GM12891 (cell line): ENCODE measurements at regions not wholly inside any gene's neighbourhood (a gene's known extent, or its start where the extent isn't known, plus 50 kb on each side); places are given as distances from the start of the nearest gene placed in this dataset.

ENCODE experiments used
- PAX5 ChIP-seq: IDR thresholded peaks from 2 replicates; pipeline ENCODE4 v1.6.1; 2011; ENCODE audit warnings: low read length, moderate library complexity, mild to moderate bottlenecking; ENCODE audit not compliant: insufficient read depth, severe bottlenecking
- POLR2A ChIP-seq: IDR thresholded peaks from 2 replicates; pipeline ENCODE4 v1.6.1; 2011; ENCODE audit warnings: low read depth, low read length, control low read depth
- POLR2AphosphoS5 ChIP-seq: IDR thresholded peaks from 2 replicates; pipeline ENCODE4 v1.6.1; 2011; ENCODE audit warnings: low read depth, low read length, control low read depth
- POU2F2 ChIP-seq: IDR thresholded peaks from 2 replicates; pipeline ENCODE4 v1.6.1; 2011; ENCODE audit warnings: low read depth, mild to moderate bottlenecking, control low read depth, low read length, moderate library complexity
- TAF1 ChIP-seq: IDR thresholded peaks from 2 replicates; pipeline ENCODE4 v1.6.1; 2011; ENCODE audit warnings: low read depth, low read length, control low read depth

GRCh38 chrX:44435047-44435446, 91.6 kb upstream of the EFHC2 start:
- no peak for TF ChIP-seq POLR2A
- no peak for TF ChIP-seq POLR2AphosphoS5
- TF ChIP-seq TAF1, result no peak
- TF ChIP-seq PAX5, result no peak
- no peak for TF ChIP-seq POU2F2
